Stromal cell of bone marrow (primary cell): ENCODE measurements at regions not wholly inside any gene's neighbourhood (a gene's known extent, or its start where the extent isn't known, plus 50 kb on each side); places are given as distances from the start of the nearest gene placed in this dataset.
"Not testable (repeated sequence)": the region's sequence is repeated elsewhere in the genome, so short reads cannot be mapped to it uniquely, and the experiment has no call there.

Experiments used
- DNase-seq: peaks from one replicate; pipeline ENCODE4 v3.0.0-alpha.2; 2012; ENCODE audit warnings: low read depth

DNA sequence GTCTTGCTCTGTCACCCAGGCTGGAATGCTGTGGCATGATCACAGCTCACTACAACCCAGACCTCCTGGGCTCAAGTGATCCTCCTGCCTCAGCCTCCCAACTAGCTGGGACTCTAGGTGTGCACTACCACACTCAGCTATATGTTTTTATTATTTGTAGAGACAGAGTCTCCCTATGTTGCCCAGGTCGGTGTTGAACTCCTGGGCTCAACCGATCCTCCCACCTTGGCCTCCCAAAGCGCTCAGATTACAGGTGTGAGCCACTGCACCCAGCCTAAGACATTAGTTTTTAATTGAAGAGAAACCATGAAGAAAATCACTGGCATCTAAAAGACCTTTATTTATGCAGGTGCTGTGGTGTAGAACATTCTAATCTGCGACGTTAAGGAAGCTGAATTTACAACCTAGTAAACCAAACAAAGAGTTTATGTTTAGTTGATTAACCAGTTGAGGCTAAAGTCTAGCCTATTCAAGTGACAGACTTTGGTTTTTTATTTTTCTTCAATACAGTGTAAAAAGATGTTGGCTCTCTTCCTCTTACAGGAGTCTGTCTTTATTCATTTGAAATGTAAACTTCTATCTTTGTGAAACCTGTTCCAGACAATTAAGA, 52.5 kb upstream of the NBL1 start:
- no peak for DNase-seq

DNA sequence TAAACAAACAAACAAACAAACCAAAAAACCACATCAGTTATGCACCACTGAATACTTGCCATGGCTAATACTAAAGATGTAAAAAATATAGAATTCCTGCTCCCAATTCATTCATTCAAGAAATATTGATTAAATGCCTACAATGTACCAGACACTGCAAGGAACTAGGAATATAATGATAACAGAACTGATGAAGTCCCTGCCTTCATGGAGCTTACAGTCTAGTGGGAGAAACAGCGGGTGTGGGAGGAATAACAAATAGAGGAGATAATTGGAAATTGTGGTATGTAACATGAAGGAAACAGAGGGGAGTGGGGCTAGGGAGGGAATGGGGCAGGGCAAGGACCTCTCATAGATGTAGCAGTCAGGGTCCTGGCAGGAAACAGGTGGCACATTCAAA, 58.6 kb upstream of the NBL1 start:
- DNase-seq: no peak

DNA sequence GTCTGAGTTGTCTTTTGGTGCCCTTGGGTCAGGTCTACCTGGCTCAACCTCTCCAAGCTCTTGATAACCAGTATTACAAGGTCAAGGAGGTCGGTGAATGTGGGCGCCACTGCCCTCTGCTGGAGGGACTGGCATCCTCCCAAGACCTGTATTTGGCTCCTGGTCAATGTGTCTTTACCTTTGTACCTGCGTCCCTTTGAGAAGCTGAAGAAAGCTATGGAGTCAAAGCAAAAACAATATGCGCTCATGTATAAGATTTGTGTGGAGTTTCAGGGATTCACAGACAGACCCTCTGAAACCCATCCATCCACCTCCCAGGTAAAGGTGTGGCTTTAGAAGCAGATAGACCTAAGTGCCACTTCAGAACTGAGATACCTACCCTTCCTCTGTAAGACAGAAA, 61.8 kb upstream of the NBL1 start:
- DNase-seq: no peak

DNA sequence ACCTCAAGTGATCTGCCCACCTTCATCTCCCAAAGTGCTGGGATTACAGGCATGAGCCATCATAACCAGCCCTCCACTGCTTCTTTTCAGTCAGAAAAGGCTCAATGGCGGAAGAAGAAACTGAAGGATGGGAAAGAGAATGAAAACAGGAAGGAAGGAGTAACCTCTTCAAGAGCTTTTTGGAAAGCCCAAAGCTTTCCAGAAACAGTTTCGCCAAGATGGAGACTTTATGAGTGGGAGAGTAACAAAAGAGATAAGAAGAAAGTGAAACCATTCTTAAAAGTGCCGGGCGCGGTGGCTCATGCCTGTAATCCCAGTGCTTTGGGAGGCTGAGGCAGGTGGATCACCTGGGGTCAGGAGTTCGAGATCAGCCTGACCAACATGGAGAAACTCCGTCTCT, 62.7 kb upstream of the NBL1 start:
- no peak for DNase-seq

DNA sequence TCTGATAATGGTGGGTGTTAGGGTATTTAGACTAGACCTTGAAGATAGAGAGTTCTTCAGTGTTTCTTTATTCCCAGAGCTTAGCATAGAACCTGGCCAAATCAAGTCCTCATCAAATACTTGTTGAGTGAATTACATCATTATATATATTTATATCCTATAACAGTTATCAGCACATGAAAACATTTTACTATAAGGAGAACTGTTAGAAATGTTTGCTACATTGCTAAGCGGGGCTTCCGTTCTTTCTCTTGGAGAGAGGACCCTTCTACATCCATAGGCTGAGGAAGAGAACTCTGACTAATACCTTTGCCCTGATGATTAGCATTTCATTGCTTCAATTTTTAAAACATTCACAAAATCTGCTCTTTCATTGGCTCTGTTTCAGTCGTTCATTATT, 66.5 kb upstream of the NBL1 start:
- no peak for DNase-seq

DNA sequence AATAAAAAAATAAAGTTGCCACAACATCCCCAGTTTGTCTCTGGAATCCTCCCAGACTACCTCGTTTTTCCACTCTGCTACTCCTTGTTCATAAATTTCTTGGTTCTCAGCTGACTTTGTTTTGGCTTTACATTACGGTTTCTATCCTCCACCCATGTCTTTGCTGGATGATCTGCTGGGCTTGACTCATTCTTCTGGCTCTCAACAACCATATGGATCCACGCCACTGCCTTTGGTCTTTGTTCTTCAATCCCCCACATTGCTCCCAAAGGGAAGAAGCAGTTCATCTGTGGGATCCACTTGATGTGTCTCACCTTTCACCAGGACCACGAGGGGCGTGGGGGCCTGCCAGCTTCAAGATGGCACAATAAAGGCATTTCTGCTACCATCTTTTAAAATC, 67.1 kb upstream of the NBL1 start:
- DNase-seq: peak; percentile 53

DNA sequence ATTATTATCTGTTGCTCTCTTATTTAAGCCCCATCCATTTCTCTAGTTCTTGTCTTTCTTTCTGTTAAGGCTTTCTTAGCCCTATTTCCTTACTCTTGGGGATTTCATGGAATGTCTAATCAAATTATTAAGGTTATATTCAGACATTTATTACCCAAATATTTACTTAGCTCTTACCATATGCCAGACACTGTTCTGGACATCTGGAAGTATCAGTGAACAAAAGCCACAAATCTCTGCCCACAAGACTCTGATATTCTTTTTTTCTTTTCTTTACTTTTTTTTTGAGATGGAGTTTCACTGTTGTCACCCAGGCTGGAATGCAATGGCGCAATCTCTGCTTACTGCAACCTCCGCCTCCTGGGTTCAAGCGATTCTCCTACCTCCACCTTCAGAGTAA, 74.3 kb upstream of the NBL1 start:
- no peak for DNase-seq

DNA sequence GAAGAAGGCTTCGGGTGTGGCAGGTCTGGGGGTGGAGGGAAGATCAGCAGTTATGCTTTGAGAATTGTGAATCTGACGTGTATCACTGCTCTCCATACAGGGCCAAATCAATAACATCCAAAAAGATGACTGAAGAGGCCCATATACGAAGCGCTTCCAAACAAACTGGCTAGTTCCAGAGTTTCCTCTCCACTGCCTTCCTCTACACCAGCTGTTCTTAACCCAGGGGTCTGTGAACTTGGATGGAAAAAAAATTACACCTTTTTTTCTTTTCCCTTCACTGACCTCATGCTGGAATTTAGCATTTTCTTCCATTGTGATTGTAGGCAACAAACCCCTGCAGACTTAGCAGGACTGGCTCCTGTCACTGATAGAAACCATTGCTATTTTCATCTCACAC, 77.1 kb upstream of the NBL1 start:
- DNase-seq: no peak

DNA sequence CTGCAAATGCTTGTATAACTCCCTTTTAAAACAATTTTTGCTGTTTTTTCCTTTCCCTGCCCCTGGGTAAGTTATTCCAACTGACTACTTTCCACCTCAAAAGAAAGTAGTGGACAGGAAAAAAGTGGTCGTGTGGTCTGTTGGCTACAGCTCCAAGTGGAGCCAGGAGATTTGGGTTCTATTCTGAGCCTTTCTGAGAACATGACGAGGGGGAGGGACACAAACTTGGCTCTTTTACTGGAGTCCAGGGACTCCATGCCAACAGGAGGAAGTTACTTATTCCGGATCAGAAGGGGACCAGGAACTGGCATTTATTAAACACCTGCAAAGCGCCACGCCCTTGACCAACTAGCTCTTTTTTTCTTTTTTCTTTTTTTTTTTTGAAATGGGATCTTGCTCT, 79.0 kb upstream of the CAPZB start:
- no peak for DNase-seq

DNA sequence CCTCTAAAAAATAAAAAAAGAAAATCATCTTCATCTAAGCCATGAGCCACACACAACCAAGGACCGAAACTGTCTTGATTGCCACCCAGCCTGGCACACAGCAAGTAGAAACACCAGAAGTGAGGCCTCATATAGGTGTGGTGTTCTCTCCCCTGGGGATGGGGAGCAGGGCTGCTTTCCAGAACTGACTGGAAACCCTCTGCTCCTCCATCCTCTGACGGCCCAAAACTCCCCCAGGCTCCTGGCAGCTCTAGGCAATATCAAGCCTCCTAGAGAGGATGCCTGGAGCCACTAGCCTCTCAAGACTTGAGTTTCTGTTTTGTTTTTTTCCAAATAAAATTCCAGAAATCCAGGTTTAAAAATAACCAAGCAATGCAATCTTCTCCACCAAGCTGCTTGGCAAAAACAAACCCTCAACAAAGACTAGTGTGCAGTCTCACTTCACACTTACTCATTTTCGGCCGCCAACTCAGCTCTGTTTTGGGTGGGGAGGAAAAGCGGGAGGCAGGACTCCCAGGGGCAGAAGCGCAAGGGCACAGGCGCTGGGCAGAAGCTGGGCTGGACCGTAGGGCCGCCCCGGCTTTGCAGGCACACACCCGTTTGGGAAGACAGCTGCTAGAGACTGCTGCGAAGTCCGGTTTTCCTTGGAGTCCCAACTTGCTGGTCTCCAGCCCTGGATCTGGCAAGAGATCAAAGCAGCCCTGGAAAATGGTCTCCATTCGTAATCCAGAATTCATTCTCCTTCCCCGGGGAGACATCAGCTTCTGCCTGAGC, 78.2 kb upstream of the CAPZB start:
- peak; percentile 78 for DNase-seq

DNA sequence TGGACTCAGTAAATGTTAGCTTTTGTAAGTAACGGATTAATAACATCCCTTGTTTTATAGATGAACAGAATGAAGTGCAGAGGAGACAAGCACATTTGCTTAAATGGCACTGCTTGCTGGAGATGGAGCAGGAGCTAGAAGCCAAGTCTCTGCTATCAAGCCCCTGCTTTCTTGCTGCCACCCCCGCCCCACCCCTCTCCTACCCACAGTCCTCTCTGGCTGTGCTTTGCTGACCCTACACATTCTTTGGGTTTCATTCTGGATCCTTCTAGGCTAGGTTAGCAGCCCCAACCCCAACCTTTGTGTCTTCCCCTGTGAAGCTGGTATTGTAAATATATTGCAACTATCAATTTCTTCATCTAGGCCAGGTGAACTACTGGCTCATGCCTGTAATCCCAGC, 77.5 kb upstream of the CAPZB start:
- DNase-seq: no peak

DNA sequence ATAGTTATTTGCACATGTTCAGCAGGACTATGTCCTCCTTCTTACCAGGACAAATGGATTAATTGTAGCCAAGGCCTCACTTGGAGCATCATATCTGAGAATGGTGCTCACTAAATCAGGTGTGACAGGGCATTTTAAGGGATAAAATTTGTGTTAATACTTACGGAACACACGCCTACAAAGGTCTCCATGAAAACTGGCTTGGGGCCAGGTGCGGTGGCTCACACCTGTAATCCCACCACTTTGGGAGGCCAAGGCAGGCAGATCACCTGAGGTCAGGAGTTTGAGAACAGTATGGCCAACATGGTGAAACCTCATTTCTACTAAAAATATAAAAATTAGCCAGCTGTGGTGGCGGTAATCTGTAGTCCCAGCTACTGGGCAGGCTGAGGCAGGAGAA, 75.1 kb upstream of the CAPZB start:
- DNase-seq: no peak

DNA sequence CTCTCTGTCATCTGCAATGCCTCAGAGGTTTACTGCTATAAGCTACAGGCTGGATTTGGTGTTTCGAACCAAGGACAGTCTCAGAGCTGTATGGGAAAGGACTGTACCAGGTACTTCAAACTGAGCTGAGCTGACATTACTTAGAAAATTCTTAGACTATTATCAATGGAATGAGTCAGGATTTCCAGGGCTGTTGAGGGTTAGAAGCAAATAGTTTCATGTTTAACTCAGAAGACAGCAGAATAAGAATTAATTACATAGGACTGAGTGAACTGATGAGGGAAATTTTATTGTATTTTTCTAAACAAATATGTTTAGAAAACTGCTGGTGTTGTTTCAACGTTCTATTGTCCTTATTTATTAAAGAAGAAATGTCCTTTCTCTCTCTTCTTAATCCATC, 74.3 kb upstream of the CAPZB start:
- DNase-seq: peak; percentile 70

DNA sequence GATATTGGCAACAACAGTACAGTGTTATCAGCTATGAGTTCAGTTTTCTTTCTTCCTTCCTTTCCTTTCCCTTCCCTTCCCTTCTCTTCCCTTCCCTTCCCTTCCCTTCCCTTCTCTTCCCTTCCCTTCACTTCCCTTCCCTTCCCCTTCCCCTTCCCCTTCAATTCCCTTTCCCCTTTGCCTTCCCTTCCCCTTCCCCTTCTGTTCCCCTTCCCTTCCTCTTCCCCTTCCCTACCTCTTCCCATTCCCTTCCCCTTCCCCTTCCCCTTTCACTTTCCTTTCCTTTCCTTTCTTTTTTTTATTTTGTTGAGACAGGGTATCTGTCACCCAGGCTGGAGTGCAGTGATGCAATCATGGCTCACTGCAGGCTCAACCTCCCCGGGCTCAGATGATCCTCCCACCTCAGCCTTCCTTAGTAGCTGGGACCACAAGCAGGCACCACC, 72.3 kb upstream of the CAPZB start:
- DNase-seq: no peak

DNA sequence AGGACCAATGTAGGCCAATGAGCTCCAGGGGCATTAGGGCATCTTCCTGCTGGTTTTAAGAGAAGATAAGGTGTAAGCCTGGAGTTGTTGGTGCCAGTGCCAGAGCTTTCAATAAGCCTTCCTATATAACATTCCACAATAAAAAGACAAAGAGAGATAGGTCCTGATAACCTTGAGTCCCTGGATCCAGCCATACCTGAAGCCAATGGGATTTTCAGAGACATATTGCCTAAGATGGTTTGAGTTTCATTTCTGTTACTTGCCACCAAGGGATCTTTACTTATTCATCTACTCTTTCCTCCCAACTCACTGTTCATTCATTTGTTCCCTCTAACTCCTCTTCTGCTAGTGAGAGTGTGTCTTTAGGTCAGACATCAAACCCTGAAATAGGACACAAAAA, 68.8 kb upstream of the CAPZB start:
- no peak for DNase-seq

DNA sequence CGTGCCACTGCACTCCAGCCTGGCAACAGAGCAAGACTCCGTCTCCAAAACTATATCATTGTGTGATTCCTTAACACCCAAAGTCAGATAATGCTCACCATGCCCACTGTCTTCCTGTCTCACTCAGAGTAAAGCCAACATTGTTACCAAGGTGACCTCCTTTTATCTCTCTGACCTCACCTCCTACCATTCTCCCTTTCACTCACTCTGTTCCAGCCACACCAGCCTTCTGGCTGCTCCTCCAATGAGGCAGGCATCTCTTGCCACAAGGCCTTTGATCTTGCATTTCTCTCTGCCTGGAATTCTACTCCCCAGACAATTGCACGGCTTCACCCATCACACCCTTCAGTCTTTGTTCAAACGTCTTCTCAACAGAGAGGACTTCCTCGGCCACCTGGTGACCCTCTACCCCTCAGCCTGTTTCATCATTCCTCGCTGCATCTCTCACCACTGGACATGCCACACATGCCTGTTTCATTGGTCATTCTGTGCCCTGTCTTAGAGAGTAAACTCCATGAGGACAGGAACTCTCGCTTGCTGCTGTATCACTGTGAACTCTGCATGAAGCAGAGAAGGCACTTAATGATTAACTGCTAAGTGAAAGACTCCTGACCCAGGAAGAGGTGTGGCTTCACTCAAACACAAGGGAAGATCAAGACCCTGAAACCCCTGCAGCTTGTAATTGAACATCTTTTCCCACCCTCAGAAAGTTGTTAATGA, 67.1 kb upstream of the CAPZB start:
- DNase-seq: no peak

DNA sequence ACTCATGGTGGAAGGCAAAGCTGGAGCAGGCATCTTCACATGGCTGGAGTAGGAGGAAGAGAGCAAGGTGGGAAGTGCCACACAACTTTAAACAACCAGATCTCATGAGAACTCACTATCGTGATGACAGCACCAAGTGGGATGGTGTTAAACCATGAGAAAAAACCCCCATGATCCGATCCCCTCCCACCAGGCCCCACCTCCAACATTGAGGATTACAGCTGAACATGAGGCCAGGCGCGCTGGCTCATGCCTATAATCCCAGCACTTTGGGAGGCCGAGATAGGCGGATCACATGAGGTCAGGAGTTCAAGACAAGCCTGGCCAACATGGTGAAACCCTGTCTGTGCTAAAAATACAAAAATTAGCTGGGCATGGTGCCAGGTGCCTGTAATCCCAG, 66.5 kb upstream of the CAPZB start:
- not testable (repeated sequence) for DNase-seq

DNA sequence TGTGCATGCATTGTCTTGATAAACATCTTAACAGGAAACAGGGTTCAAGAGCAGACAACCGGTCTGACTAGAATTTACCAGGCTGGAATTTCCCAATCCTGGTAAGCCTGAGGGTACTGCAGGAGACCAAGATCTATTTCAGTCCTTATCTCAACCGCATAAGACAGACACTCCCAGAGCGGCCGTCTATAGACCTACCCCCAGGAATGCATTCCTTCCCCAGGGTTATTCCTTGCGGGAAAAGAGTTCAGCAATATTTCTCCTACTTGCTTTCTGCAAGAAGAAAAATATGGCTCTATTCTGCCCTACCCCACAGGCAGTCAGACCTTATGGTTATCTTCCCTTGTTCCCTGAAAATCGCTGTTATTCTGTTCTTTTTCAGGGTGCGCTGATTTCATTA, 65.1 kb upstream of the CAPZB start:
- not testable (repeated sequence) for DNase-seq

DNA sequence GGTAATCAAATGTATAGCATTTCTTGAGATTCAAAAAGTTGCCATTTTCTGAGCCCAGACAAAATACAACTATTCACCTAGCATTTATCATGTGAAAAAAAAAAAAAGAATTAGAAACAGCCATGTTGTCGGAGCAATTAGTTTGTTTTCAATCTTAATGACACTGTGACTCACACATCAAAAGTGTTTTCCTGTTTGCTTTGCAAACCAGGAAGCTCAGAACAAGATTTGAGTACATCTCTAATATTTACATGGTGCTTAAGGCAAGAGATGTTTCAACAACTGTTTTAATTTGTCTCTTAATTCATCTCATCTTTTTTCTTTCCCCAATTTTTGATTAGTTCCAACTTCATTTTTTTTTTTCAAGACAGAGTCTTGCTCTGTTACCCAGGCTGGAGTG, 62.5 kb upstream of the CAPZB start:
- DNase-seq: no peak

DNA sequence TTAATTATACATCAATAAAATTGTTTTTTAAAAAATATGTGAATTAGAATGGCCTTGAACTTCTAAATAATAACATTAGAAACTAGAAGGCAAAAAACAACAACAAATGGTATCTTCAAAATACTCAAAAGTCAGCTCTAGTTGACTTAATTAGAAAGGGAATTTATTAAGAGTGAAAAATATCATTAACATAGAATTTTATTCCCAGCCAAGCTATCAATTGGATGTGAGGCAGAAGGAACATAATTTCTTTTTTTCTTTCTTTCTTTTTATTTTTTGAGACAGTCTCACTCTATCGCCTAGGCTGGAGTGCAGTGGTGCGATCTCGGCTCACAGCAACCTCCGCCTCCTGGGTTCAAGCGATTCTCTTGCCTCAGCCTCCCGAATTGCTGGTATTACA, 51.2 kb upstream of the CAPZB start:
- no peak for DNase-seq

DNA sequence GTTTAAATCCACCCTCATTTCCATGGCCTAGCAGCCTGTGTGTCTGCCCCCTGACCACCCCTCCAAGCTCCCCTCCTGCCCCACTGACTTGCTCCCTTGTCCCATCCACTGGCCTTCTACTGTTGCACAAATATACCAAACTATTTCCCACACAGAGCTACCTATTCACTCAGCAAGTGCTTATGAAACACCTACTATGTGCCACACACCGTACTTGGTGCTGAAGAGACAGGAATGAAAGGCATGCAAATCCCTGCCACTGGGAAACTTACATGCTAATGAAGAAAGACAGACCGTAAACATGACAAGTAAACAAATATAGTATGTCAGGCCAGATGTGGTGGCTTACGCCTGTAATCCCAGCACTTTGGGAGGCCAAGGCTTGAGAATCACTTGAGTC, 49.9 kb upstream of the CAPZB start:
- DNase-seq: no peak
